HFFc6 (cell line): ENCODE measurements at regions not wholly inside any gene's neighbourhood (a gene's known extent, or its start where the extent isn't known, plus 50 kb on each side); places are given as distances from the start of the nearest gene placed in this dataset.

Experiments
- DNase-seq: peaks from one replicate; pipeline ENCODE4 v3.0.0-alpha.2; 2018
- H3K27ac Mint-ChIP-seq: 2 replicates; pipeline ENCODE4 v1.8.0; 2020; ENCODE audit warnings: mild to moderate bottlenecking, mixed read lengths
- H3K27me3 Mint-ChIP-seq: 2 replicates; pipeline ENCODE4 v1.8.0; 2021; ENCODE audit warnings: mild to moderate bottlenecking, moderate library complexity, mixed read lengths; ENCODE audit not compliant: insufficient read depth
- H3K36me3 Mint-ChIP-seq: 2 replicates; pipeline ENCODE4 v1.8.0; 2021; ENCODE audit warnings: low read depth, mixed read lengths
- H3K4me1 Mint-ChIP-seq: 2 replicates; pipeline ENCODE4 v1.8.0; 2020; ENCODE audit warnings: low read depth, mixed read lengths
- H3K4me3 Mint-ChIP-seq: 2 replicates; pipeline ENCODE4 v1.8.0; 2020; ENCODE audit warnings: mild to moderate bottlenecking, moderate library complexity, mixed read lengths
- H3K9me3 Mint-ChIP-seq: 2 replicates; pipeline ENCODE4 v1.8.0; 2020; ENCODE audit warnings: mild to moderate bottlenecking, mixed read lengths
- TF ChIP-seq, protein P1 (sequence below): fragments of 200-600 bp; sonication (generic); IDR thresholded peaks from 2 replicates; pipeline ENCODE4 v1.5.0; 2021; ENCODE audit warnings: antibody characterized with exemption, mild to moderate bottlenecking

GRCh38 chr11:116348226-116348625 is 424.6 kb downstream of the BUD13 start:
- peaks cover 11% of the 10 kb centered on the region for H3K36me3 Mint-ChIP-seq
- H3K27me3 Mint-ChIP-seq = peaks cover 6% of the 10 kb centered on the region
- TF ChIP-seq, protein P1, sequence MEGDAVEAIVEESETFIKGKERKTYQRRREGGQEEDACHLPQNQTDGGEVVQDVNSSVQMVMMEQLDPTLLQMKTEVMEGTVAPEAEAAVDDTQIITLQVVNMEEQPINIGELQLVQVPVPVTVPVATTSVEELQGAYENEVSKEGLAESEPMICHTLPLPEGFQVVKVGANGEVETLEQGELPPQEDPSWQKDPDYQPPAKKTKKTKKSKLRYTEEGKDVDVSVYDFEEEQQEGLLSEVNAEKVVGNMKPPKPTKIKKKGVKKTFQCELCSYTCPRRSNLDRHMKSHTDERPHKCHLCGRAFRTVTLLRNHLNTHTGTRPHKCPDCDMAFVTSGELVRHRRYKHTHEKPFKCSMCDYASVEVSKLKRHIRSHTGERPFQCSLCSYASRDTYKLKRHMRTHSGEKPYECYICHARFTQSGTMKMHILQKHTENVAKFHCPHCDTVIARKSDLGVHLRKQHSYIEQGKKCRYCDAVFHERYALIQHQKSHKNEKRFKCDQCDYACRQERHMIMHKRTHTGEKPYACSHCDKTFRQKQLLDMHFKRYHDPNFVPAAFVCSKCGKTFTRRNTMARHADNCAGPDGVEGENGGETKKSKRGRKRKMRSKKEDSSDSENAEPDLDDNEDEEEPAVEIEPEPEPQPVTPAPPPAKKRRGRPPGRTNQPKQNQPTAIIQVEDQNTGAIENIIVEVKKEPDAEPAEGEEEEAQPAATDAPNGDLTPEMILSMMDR = no peak
- no peaks in the 10 kb centered on the region for H3K4me1 Mint-ChIP-seq
- no peak for DNase-seq
- peaks cover 43% of the 10 kb centered on the region for H3K9me3 Mint-ChIP-seq
- H3K27ac Mint-ChIP-seq = no peak overlapping the region
- no peak overlapping the region for H3K4me3 Mint-ChIP-seq

DNA sequence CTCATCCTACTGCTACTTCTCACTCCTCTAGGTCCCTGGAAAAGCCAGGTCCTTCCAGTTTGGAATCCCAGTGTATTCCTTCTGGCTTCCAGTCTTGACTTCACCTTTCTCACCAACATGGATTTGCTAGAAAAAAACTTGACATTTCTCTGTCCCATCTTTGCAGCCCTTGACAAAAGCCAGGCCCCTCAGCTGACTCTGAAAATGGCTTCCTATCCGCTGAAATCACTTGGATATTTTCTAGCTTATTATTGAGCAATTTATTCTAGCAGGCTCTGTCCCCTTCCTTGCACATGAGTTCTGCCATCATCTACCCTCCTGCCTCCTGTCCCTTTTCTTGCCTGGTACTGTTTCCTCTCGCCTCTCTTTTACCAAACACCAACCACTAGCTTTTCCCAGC is 427.2 kb downstream of the BUD13 start:
- H3K27ac Mint-ChIP-seq = no peak overlapping the region
- no peak overlapping the region for H3K4me3 Mint-ChIP-seq
- peaks cover 6% of the 10 kb centered on the region for H3K27me3 Mint-ChIP-seq
- H3K36me3 Mint-ChIP-seq = peaks cover 15% of the 10 kb centered on the region
- no peaks in the 10 kb centered on the region for H3K4me1 Mint-ChIP-seq
- H3K9me3 Mint-ChIP-seq = peaks cover 39% of the 10 kb centered on the region
- TF ChIP-seq, protein P1 = no peak
- DNase-seq = no peak

DNA sequence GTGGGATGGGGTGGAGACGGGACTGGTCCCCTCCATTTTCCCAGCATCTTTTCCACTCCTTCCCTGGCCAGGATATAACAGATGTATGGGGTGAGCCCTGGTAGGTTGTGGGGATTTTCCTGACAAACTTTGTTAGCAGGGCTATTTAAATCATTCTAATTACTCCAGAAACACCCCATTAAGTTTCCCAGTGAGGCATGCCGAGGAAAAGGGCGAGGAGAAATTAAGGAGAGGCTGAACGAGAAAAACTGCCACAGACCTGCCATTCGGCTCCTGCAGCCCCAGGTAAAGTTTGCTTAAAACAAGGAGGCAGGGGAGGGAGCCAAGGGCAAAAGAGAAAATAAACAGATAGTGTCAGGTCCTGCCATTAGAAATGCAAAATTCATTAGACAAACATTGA is 428.2 kb downstream of the BUD13 start:
- TF ChIP-seq, protein P1 = no peak
- peaks cover 45% of the 10 kb centered on the region for H3K9me3 Mint-ChIP-seq
- no peak overlapping the region for H3K27ac Mint-ChIP-seq
- H3K27me3 Mint-ChIP-seq = peaks cover 6% of the 10 kb centered on the region
- no peak for DNase-seq
- H3K36me3 Mint-ChIP-seq = peaks cover 15% of the 10 kb centered on the region
- no peaks in the 10 kb centered on the region for H3K4me1 Mint-ChIP-seq
- H3K4me3 Mint-ChIP-seq = no peak overlapping the region

DNA sequence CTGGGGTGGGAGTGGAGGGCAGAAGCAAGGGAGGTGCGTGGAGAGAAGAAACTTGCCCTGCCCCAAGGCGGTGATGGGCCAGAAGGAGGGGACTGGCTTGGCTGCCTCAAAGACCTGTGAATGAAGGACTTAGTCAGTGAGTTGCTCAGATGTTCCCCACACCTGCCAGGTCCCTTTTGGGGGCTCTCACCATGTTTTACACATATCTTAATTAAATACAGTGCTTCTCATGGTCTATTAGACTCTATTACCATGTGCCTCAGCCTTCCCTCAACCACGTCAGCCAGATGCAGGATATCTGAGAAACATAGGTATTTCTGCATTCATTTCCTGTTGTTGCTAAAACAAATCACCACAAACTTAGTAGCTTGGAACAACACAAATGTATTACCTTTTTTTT is 429.5 kb downstream of the BUD13 start:
- no peak for DNase-seq
- Mint-ChIP-seq H3K4me3 (no peak overlapping the region), H3K9me3 (peaks cover 38% of the 10 kb centered on the region), H3K27me3 (peaks cover 7% of the 10 kb centered on the region), H3K4me1 (no peaks in the 10 kb centered on the region), H3K27ac (no peak overlapping the region), H3K36me3 (peaks cover 12% of the 10 kb centered on the region)
- TF ChIP-seq, protein P1 = no peak

- H3K9me3 Mint-ChIP-seq = peaks cover 39% of the 10 kb centered on the region
- TF ChIP-seq, protein P1 = no peak
- DNase-seq = no peak
- no peak overlapping the region for H3K27ac Mint-ChIP-seq
- peaks cover 10% of the 10 kb centered on the region for H3K36me3 Mint-ChIP-seq
- peaks cover 7% of the 10 kb centered on the region for H3K27me3 Mint-ChIP-seq
- no peak overlapping the region for H3K4me3 Mint-ChIP-seq
- H3K4me1 Mint-ChIP-seq = no peaks in the 10 kb centered on the region
These were observed 430.6 kb downstream of the BUD13 start for GRCh38 chr11:116342148-116342547.
